Activated T-cell treated with anti-CD3 and anti-CD28 coated beads, Interleukin-2, amount 50 U/mL, for 1 hour (primary cell): ENCODE measurements at regions not wholly inside any gene's neighbourhood (a gene's known extent, or its start where the extent isn't known, plus 50 kb on each side); places are given as distances from the start of the nearest gene placed in this dataset.

ENCODE experiments used
- DNase-seq: peaks from one replicate; pipeline ENCODE4 v3.0.0-alpha.2; 2020

- no peak for DNase-seq
Measured at GRCh38 chr6:43997345-43997677, 129.9 kb downstream of the MRPL14 start.

GRCh38 chr6:43996618-43997344 lies 130.5 kb downstream of the MRPL14 start:
- DNase-seq = peak; percentile 5

- peak; percentile 3 for DNase-seq
Measured at GRCh38 chr6:43995137-43995536, 132.1 kb downstream of the MRPL14 start.

- peak; percentile 8 for DNase-seq
Measured at GRCh38 chr6:43993881-43994523, 133.2 kb downstream of the MRPL14 start.

- peak; percentile 7 for DNase-seq
Measured at GRCh38 chr6:43992783-43993644, 134.2 kb downstream of the MRPL14 start.

GRCh38 chr6:43992126-43992663 lies 135.1 kb downstream of the MRPL14 start:
- DNase-seq = peak; percentile 2

GRCh38 chr6:43990627-43991619 lies 136.3 kb downstream of the MRPL14 start:
- peak; percentile 4 for DNase-seq

GRCh38 chr6:43990275-43990626 lies 137.0 kb downstream of the MRPL14 start:
- DNase-seq = no peak

- DNase-seq = no peak
Measured at GRCh38 chr6:43989581-43990146, 137.6 kb downstream of the MRPL14 start.

- DNase-seq = no peak
Measured at GRCh38 chr6:43988801-43989200, 138.5 kb downstream of the MRPL14 start.

GRCh38 chr6:43987838-43988439 lies 139.3 kb downstream of the MRPL14 start:
- no peak for DNase-seq

GRCh38 chr6:43986177-43986825 lies 141.0 kb downstream of the MRPL14 start:
- no peak for DNase-seq

GRCh38 chr6:43985329-43985728 lies 141.9 kb downstream of the MRPL14 start:
- DNase-seq = no peak

- DNase-seq = no peak
Measured at GRCh38 chr6:43984442-43985321, 142.6 kb downstream of the MRPL14 start.

GRCh38 chr6:43983632-43984031 lies 143.6 kb downstream of the MRPL14 start:
- peak; percentile 11 for DNase-seq

- no peak for DNase-seq
Measured at GRCh38 chr6:43983191-43983590, 144.1 kb downstream of the MRPL14 start.

GRCh38 chr6:43982084-43982625 lies 145.1 kb downstream of the MRPL14 start:
- DNase-seq = no peak

- no peak for DNase-seq
Measured at GRCh38 chr6:43981363-43981990, 145.8 kb downstream of the MRPL14 start.
